SW 1271 (cell line): ENCODE measurements at regions not wholly inside any gene's neighbourhood (a gene's known extent, or its start where the extent isn't known, plus 50 kb on each side); places are given as distances from the start of the nearest gene placed in this dataset.

Experiments used
- DNase-seq, 2 experiments: peaks; one replicate each; lab custom pipeline; 2025; lab: John Stamatoyannopoulos, UW

GRCh38 chr3:99366663-99367429 is 271.5 kb upstream of the COL8A1 start:
- peak in 1 of 2 experiments; percentile 7 for DNase-seq

GRCh38 chr3:99365979-99366378 is 272.4 kb upstream of the COL8A1 start:
- DNase-seq: no peak

GRCh38 chr3:99365396-99365795 is 273.0 kb upstream of the COL8A1 start:
- no peak for DNase-seq

GRCh38 chr3:99357131-99357530 is 281.3 kb upstream of the COL8A1 start:
- no peak for DNase-seq

GRCh38 chr3:99356696-99357095 is 281.7 kb upstream of the COL8A1 start:
- no peak for DNase-seq

- DNase-seq: no peak
Observed at GRCh38 chr3:99355465-99355864, 282.9 kb upstream of the COL8A1 start.

- DNase-seq: no peak
Observed at GRCh38 chr3:99352811-99353210, 285.6 kb upstream of the COL8A1 start.

- DNase-seq: no peak
Observed at GRCh38 chr3:99351122-99351521, 287.3 kb upstream of the COL8A1 start.

GRCh38 chr3:99348451-99348850 is 289.9 kb upstream of the COL8A1 start:
- DNase-seq: no peak

- no peak for DNase-seq
Observed at GRCh38 chr3:99344216-99344615, 294.2 kb upstream of the COL8A1 start.

- DNase-seq: no peak
Observed at GRCh38 chr3:99342383-99342782, 296.0 kb upstream of the COL8A1 start.

GRCh38 chr3:99339222-99339621 is 299.2 kb upstream of the COL8A1 start:
- DNase-seq: no peak

- DNase-seq: no peak
Observed at GRCh38 chr3:99332718-99333117, 305.7 kb upstream of the COL8A1 start.

GRCh38 chr3:99332276-99332675 is 306.1 kb upstream of the COL8A1 start:
- DNase-seq: no peak

- DNase-seq: no peak
Observed at GRCh38 chr3:99330924-99331532, 307.4 kb upstream of the COL8A1 start.

GRCh38 chr3:99330281-99330680 is 308.1 kb upstream of the COL8A1 start:
- DNase-seq: no peak

- no peak for DNase-seq
Observed at GRCh38 chr3:99325402-99325801, 313.0 kb upstream of the COL8A1 start.

- no peak for DNase-seq
Observed at GRCh38 chr3:99324636-99325203, 313.7 kb upstream of the COL8A1 start.

GRCh38 chr3:99323940-99324339 is 314.5 kb upstream of the COL8A1 start:
- no peak for DNase-seq

GRCh38 chr3:99322551-99322950 is 315.8 kb upstream of the COL8A1 start:
- DNase-seq: no peak

- DNase-seq: no peak
Observed at GRCh38 chr3:99321261-99321660, 317.1 kb upstream of the COL8A1 start.

GRCh38 chr3:99319961-99320360 is 318.4 kb upstream of the COL8A1 start:
- DNase-seq: no peak

GRCh38 chr3:99319450-99319849 is 318.9 kb upstream of the COL8A1 start:
- no peak for DNase-seq
